WTC11 (cell line): ENCODE measurements at regions not wholly inside any gene's neighbourhood (a gene's known extent, or its start where the extent isn't known, plus 50 kb on each side); places are given as distances from the start of the nearest gene placed in this dataset.

Source experiments
- ATAC-seq: fragments of 200-7000 bp; cut with Tn5 transposase; 2 replicates; pipeline ENCODE4 v1.10.0; 2021; ENCODE audit warnings: mild to moderate bottlenecking, moderate library complexity
- CTCF ChIA-PET: fragments of 300-600 bp; sonication (Branson Sonifier 250); formaldehyde crosslinking; loops from one replicate; lab custom pipeline; 2021; ENCODE audit warnings: antibody characterized with exemption; lab: Charles Lee
- POLR2A ChIA-PET: fragments of 350-600 bp; sonication (Branson Sonifier 250); formaldehyde crosslinking; loops from one replicate; lab custom pipeline; 2021; ENCODE audit warnings: antibody characterized with exemption; lab: Charles Lee
- DNase-seq: peaks from one replicate; pipeline ENCODE4 v3.0.0; 2021; ENCODE audit warnings: low spot score
- H3K27ac Mint-ChIP-seq: 2 replicates; pipeline ENCODE4 v1.8.0; 2021; ENCODE audit warnings: mixed read lengths
- H3K27me3 Mint-ChIP-seq: 2 replicates; pipeline ENCODE4 v1.8.0; 2021; ENCODE audit warnings: low read depth, mild to moderate bottlenecking, moderate library complexity, mixed read lengths
- H3K36me3 Mint-ChIP-seq: 2 replicates; pipeline ENCODE4 v1.8.0; 2021; ENCODE audit warnings: mixed read lengths
- H3K4me1 Mint-ChIP-seq: 2 replicates; pipeline ENCODE4 v1.8.0; 2022; ENCODE audit warnings: mixed read lengths
- H3K4me3 Mint-ChIP-seq: 2 replicates; pipeline ENCODE4 v1.8.0; 2021; ENCODE audit warnings: mild to moderate bottlenecking, moderate library complexity, mixed read lengths
- H3K9me3 Mint-ChIP-seq: 2 replicates; pipeline ENCODE4 v1.8.0; 2021; ENCODE audit warnings: mixed read lengths
- AFF4 ChIP-seq: sonication (generic); formaldehyde crosslinking; IDR thresholded peaks from 2 replicates; pipeline ENCODE4 v1.8.1; 2023; ENCODE audit warnings: mild to moderate bottlenecking, missing genetic modification reagents, borderline replicate concordance
- ATF6 ChIP-seq: sonication (generic); formaldehyde crosslinking; IDR thresholded peaks from 2 replicates; pipeline ENCODE4 v1.8.1; 2023; ENCODE audit warnings: mild to moderate bottlenecking, missing genetic modification reagents
- CBFB ChIP-seq: sonication (generic); formaldehyde crosslinking; IDR thresholded peaks from 2 replicates; pipeline ENCODE4 v1.8.1; 2022; ENCODE audit warnings: mild to moderate bottlenecking, low read depth, missing genetic modification reagents
- CREB1 ChIP-seq: sonication (generic); formaldehyde crosslinking; IDR thresholded peaks from 2 replicates; pipeline ENCODE4 v1.8.0; 2023; ENCODE audit warnings: mild to moderate bottlenecking, missing genetic modification reagents
- E2F5 ChIP-seq: sonication (generic); formaldehyde crosslinking; IDR thresholded peaks from 2 replicates; pipeline ENCODE4 v1.8.1; 2022; ENCODE audit warnings: mild to moderate bottlenecking, moderate library complexity, missing genetic modification reagents
- FOXJ3 ChIP-seq: sonication (generic); formaldehyde crosslinking; IDR thresholded peaks from 2 replicates; pipeline ENCODE4 v1.9.0; 2021; ENCODE audit warnings: missing genetic modification reagents, mild to moderate bottlenecking, borderline replicate concordance
- GTF2I ChIP-seq: fragments of 250-450 bp; sonication (Bioruptor Pico); conservative IDR thresholded peaks from 2 replicates; pipeline ENCODE4 v1.4.0; 2021; ENCODE audit warnings: mild to moderate bottlenecking
- HMGXB4 ChIP-seq: sonication (generic); formaldehyde crosslinking; IDR thresholded peaks from 2 replicates; pipeline ENCODE4 v1.8.1; 2023; ENCODE audit warnings: mild to moderate bottlenecking, moderate library complexity, missing genetic modification reagents
- IRF2 ChIP-seq: sonication (generic); formaldehyde crosslinking; IDR thresholded peaks from 2 replicates; pipeline ENCODE4 v1.8.0; 2022; ENCODE audit warnings: low read depth, missing genetic modification reagents, borderline replicate concordance
- JUN ChIP-seq: sonication (generic); formaldehyde crosslinking; IDR thresholded peaks from 2 replicates; pipeline ENCODE4 v1.8.0; 2023; ENCODE audit warnings: mild to moderate bottlenecking, missing genetic modification reagents
- MAX ChIP-seq: sonication (generic); formaldehyde crosslinking; IDR thresholded peaks from 2 replicates; pipeline ENCODE4 v1.8.0; 2022; ENCODE audit warnings: mild to moderate bottlenecking, missing genetic modification reagents
- MXD4 ChIP-seq: fragments of 250-450 bp; sonication (Bioruptor Pico); IDR thresholded peaks from 2 replicates; pipeline ENCODE4 v1.8.0; 2021; ENCODE audit warnings: mild to moderate bottlenecking, moderate library complexity, borderline replicate concordance
- MYBL2 ChIP-seq: sonication (generic); formaldehyde crosslinking; IDR thresholded peaks from 2 replicates; pipeline ENCODE4 v1.8.1; 2023; ENCODE audit warnings: mild to moderate bottlenecking, moderate library complexity, missing genetic modification reagents
- NR2C2 ChIP-seq: sonication (generic); formaldehyde crosslinking; IDR thresholded peaks from 2 replicates; pipeline ENCODE4 v1.8.0; 2022; ENCODE audit warnings: mild to moderate bottlenecking, missing genetic modification reagents
- OVOL2 ChIP-seq: fragments of 250-450 bp; sonication (Bioruptor Pico); IDR thresholded peaks from 2 replicates; pipeline ENCODE4 v1.9.0; 2021; ENCODE audit warnings: mild to moderate bottlenecking, borderline replicate concordance
- PRRX2 ChIP-seq: fragments of 250-450 bp; sonication (Bioruptor Pico); IDR thresholded peaks from 2 replicates; pipeline ENCODE4 v1.8.0; 2021; ENCODE audit warnings: mild to moderate bottlenecking
- RORB ChIP-seq: fragments of 250-450 bp; sonication (Bioruptor Pico); IDR thresholded peaks from 2 replicates; pipeline ENCODE4 v1.9.0; 2021; ENCODE audit warnings: mild to moderate bottlenecking
- USF2 ChIP-seq: sonication (generic); formaldehyde crosslinking; IDR thresholded peaks from 2 replicates; pipeline ENCODE4 v1.8.1; 2023; ENCODE audit warnings: mild to moderate bottlenecking, missing genetic modification reagents, moderate library complexity
- ZNF138 ChIP-seq: sonication (generic); formaldehyde crosslinking; conservative IDR thresholded peaks from 2 replicates; pipeline ENCODE4 v1.8.1; 2022; ENCODE audit warnings: mild to moderate bottlenecking, moderate library complexity, missing genetic modification reagents
- ZNF232 ChIP-seq: sonication (generic); formaldehyde crosslinking; IDR thresholded peaks from 2 replicates; pipeline ENCODE4 v1.8.0; 2022; ENCODE audit warnings: mild to moderate bottlenecking, missing genetic modification reagents
- ZNF317 ChIP-seq: sonication (generic); formaldehyde crosslinking; IDR thresholded peaks from 2 replicates; pipeline ENCODE4 v1.8.1; 2023; ENCODE audit warnings: low read depth, mild to moderate bottlenecking, moderate library complexity, missing genetic modification reagents, borderline replicate concordance
- ZNF423 ChIP-seq: fragments of 250-450 bp; sonication (Bioruptor Pico); IDR thresholded peaks from 2 replicates; pipeline ENCODE4 v2.1.2; 2022; ENCODE audit warnings: mild to moderate bottlenecking, moderate library complexity
- ZNF671 ChIP-seq: fragments of 250-450 bp; sonication (Bioruptor Pico); IDR thresholded peaks from 2 replicates; pipeline ENCODE4 v1.8.0; 2021; ENCODE audit warnings: mild to moderate bottlenecking
- ZSCAN18 ChIP-seq: fragments of 250-450 bp; sonication (Bioruptor Pico); IDR thresholded peaks from 2 replicates; pipeline ENCODE4 v2.1.2; 2022; ENCODE audit warnings: mild to moderate bottlenecking, moderate library complexity

GRCh38 chr9:102202126-102202525 is 463.7 kb upstream of the GRIN3A start:
- ATAC-seq (no peak), DNase-seq (no peak)
- no peak for TF ChIP-seq OVOL2 (CRISPR knock-in tag)
- no peak for TF ChIP-seq PRRX2
- TF ChIP-seq CREB1 = no peak
- no peak for TF ChIP-seq ZSCAN18
- no peak for TF ChIP-seq RORB (CRISPR knock-in tag)
- TF ChIP-seq NR2C2 = no peak
- TF ChIP-seq IRF2 = no peak
- TF ChIP-seq ZNF317 (CRISPR knock-in tag) = no peak
- CTCF ChIA-PET = no interaction called here
- no peak overlapping the region for H3K4me3 Mint-ChIP-seq
- H3K9me3 Mint-ChIP-seq = peaks cover 6% of the 10 kb centered on the region
- POLR2A ChIA-PET = no interaction called here
- H3K27ac Mint-ChIP-seq = no peak overlapping the region
- no peaks in the 10 kb centered on the region for H3K27me3 Mint-ChIP-seq
- H3K4me1 Mint-ChIP-seq = no peaks in the 10 kb centered on the region; the same call in 1 of the 2 replicates
- no peaks in the 10 kb centered on the region for H3K36me3 Mint-ChIP-seq

- TF ChIP-seq ZNF423 (CRISPR knock-in tag) (no peak), ZNF138 (CRISPR knock-in tag) (no peak), CBFB (CRISPR knock-in tag) (no peak), MAX (CRISPR knock-in tag) (no peak), ATF6 (CRISPR knock-in tag) (no peak)
- no peaks in the 10 kb centered on the region for H3K36me3 Mint-ChIP-seq
- H3K27ac Mint-ChIP-seq = no peak overlapping the region
- ChIA-PET POLR2A (no interaction called here), CTCF (no interaction called here)
- H3K27me3 Mint-ChIP-seq = no peaks in the 10 kb centered on the region
- no peak for DNase-seq
- H3K9me3 Mint-ChIP-seq = peaks cover 8% of the 10 kb centered on the region
- no peak overlapping the region for H3K4me3 Mint-ChIP-seq
- H3K4me1 Mint-ChIP-seq = no peaks in the 10 kb centered on the region
- no peak for ATAC-seq
Observed at GRCh38 chr9:102185962-102186361, 447.5 kb upstream of the GRIN3A start.

- Mint-ChIP-seq H3K4me1 (no peaks in the 10 kb centered on the region), H3K9me3 (peaks cover 14% of the 10 kb centered on the region), H3K27me3 (no peaks in the 10 kb centered on the region), H3K4me3 (no peak overlapping the region), H3K36me3 (no peaks in the 10 kb centered on the region), H3K27ac (no peak overlapping the region)
- CTCF ChIA-PET = no interaction called here
- ATAC-seq (no peak), DNase-seq (no peak)
- POLR2A ChIA-PET = no interaction called here
- no peak for TF ChIP-seq E2F5 (CRISPR knock-in tag)
- no peak for TF ChIP-seq HMGXB4 (CRISPR knock-in tag)
- TF ChIP-seq USF2 = no peak
- no peak for TF ChIP-seq MYBL2 (CRISPR knock-in tag)
- no peak for TF ChIP-seq ZNF232 (CRISPR knock-in tag)
- no peak for TF ChIP-seq GTF2I (CRISPR knock-in tag)
- no peak for TF ChIP-seq MXD4
- TF ChIP-seq ZNF671 (CRISPR knock-in tag) = no peak
- no peak for TF ChIP-seq AFF4 (CRISPR knock-in tag)
- TF ChIP-seq JUN (CRISPR knock-in tag) = no peak
- TF ChIP-seq FOXJ3 (CRISPR knock-in tag) = no peak
Observed at GRCh38 chr9:102185371-102185770, 446.9 kb upstream of the GRIN3A start.
